ENCODE measurements at regions not wholly inside any gene's neighbourhood (a gene's known extent, or its start where the extent isn't known, plus 50 kb on each side); places are given as distances from the start of the nearest gene placed in this dataset.

DNA sequence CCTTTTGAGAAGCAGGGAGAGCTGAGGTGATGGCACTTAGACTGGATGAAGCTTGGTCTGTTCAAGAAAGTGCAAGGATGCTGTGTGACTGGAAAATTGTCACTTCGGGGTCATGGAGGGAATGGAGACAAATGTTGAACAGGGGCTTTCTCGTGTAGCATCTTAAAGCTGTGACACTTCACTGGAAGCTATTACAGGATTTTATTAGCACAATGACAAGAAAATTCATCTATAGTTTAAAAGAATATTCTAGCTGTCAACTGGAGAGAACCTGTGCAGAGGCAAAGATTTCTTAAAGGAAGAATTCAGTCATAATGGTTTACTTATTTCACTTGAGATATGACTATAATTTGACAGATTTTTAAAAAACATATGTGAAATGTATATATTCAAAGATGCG, 963.9 kb upstream of the ZEB2 start (continued):
- TF ChIP-seq EGR2 (tag by site-specific recombination; IDR thresholded peaks at IDR 0.05; ENCODE audit: low read depth) (no peak), ZNF184 (tag by site-specific recombination; IDR thresholded peaks at IDR 0.05) (no peak), ZNF701 (tag by site-specific recombination; IDR thresholded peaks at IDR 0.05) (no peak), ZBTB48 (tag by site-specific recombination; IDR thresholded peaks at IDR 0.05) (no peak), ZNF19 (tag by site-specific recombination; IDR thresholded peaks at IDR 0.05; ENCODE audit: low read depth) (no peak), ZNF555 (tag by site-specific recombination; conservative IDR thresholded peaks at IDR 0.05) (no peak)
- TF ChIP-seq, protein P1, sequence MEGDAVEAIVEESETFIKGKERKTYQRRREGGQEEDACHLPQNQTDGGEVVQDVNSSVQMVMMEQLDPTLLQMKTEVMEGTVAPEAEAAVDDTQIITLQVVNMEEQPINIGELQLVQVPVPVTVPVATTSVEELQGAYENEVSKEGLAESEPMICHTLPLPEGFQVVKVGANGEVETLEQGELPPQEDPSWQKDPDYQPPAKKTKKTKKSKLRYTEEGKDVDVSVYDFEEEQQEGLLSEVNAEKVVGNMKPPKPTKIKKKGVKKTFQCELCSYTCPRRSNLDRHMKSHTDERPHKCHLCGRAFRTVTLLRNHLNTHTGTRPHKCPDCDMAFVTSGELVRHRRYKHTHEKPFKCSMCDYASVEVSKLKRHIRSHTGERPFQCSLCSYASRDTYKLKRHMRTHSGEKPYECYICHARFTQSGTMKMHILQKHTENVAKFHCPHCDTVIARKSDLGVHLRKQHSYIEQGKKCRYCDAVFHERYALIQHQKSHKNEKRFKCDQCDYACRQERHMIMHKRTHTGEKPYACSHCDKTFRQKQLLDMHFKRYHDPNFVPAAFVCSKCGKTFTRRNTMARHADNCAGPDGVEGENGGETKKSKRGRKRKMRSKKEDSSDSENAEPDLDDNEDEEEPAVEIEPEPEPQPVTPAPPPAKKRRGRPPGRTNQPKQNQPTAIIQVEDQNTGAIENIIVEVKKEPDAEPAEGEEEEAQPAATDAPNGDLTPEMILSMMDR (tag by site-specific recombination; IDR thresholded peaks at IDR 0.05): no peak
- TF ChIP-seq, protein P2, sequence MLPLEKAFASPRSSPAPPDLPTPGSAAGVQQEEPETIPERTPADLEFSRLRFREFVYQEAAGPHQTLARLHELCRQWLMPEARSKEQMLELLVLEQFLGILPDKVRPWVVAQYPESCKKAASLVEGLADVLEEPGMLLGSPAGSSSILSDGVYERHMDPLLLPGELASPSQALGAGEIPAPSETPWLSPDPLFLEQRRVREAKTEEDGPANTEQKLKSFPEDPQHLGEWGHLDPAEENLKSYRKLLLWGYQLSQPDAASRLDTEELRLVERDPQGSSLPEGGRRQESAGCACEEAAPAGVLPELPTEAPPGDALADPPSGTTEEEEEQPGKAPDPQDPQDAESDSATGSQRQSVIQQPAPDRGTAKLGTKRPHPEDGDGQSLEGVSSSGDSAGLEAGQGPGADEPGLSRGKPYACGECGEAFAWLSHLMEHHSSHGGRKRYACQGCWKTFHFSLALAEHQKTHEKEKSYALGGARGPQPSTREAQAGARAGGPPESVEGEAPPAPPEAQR (tag by site-specific recombination; IDR thresholded peaks at IDR 0.05): no peak

- Histone ChIP-seq H3K36me3 (ENCODE audit: control insufficient read depth in 2 of 2, insufficient read depth in 1 of 2, low read length in 2 of 2) (no peaks in the 10 kb centered on the region), H3K9me3 (ENCODE audit: control insufficient read depth, insufficient read depth, low read depth, low read length) (no peaks in the 10 kb centered on the region), H3K27ac (ENCODE audit: extremely low read depth, low read depth, low read length) (no peak overlapping the region), H3K4me3 (ENCODE audit: low read depth, low read length) (no peak overlapping the region), H3K4me1 (ENCODE audit: control insufficient read depth, insufficient read depth, low read length) (no peaks in the 10 kb centered on the region)
- ChIA-PET CTCF (no interaction called here), POLR2A (no interaction called here)
- TF ChIP-seq ZNF692 (tag by site-specific recombination; IDR thresholded peaks at IDR 0.05) (no peak), ZBTB17 (tag by site-specific recombination; IDR thresholded peaks at IDR 0.05) (no peak), ATF2 (tag by site-specific recombination; IDR thresholded peaks at IDR 0.05; ENCODE audit: low read depth) (no peak), SALL2 (tag by site-specific recombination; IDR thresholded peaks at IDR 0.05; ENCODE audit: borderline replicate concordance) (no peak), SP3 (tag by site-specific recombination; IDR thresholded peaks at IDR 0.05) (no peak), MZF1 (tag by site-specific recombination; IDR thresholded peaks at IDR 0.05; ENCODE audit: borderline replicate concordance) (no peak), ZNF548 (tag by site-specific recombination; IDR thresholded peaks at IDR 0.05) (no peak), ZBTB8A (tag by site-specific recombination; IDR thresholded peaks at IDR 0.05) (no peak), ZBTB7A (tag by site-specific recombination; IDR thresholded peaks at IDR 0.05; ENCODE audit: low read depth) (no peak), EGR2 (tag by site-specific recombination; IDR thresholded peaks at IDR 0.05; ENCODE audit: low read depth) (no peak), GFI1B (tag by site-specific recombination; IDR thresholded peaks at IDR 0.05) (no peak), PRDM6 (tag by site-specific recombination; IDR thresholded peaks at IDR 0.05) (no peak), ZNF776 (tag by site-specific recombination; IDR thresholded peaks at IDR 0.05; ENCODE audit: borderline replicate concordance) (no peak), ZNF146 (tag by site-specific recombination; IDR thresholded peaks at IDR 0.05) (no peak), ZFP41 (tag by site-specific recombination; IDR thresholded peaks at IDR 0.05; ENCODE audit: borderline replicate concordance) (no peak), ZNF18 (tag by site-specific recombination; IDR thresholded peaks at IDR 0.05) (no peak), ZNF558 (tag by site-specific recombination; IDR thresholded peaks at IDR 0.05) (no peak)
- TF ChIP-seq, protein P3, sequence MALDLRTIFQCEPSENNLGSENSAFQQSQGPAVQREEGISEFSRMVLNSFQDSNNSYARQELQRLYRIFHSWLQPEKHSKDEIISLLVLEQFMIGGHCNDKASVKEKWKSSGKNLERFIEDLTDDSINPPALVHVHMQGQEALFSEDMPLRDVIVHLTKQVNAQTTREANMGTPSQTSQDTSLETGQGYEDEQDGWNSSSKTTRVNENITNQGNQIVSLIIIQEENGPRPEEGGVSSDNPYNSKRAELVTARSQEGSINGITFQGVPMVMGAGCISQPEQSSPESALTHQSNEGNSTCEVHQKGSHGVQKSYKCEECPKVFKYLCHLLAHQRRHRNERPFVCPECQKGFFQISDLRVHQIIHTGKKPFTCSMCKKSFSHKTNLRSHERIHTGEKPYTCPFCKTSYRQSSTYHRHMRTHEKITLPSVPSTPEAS (tag by site-specific recombination; IDR thresholded peaks at IDR 0.05): no peak
Observed at GRCh38 chr2:145481334-145481922, 961.5 kb upstream of the ZEB2 start.

Data from HEK293 (cell line).